T-helper 2 cell treated with Interferon-gamma antibody and Interleukin-4, amounts not matched to agents 100 ng/mL and 5 ng/mL, for 36 hours (primary cell): ENCODE measurements at regions not wholly inside any gene's neighbourhood (a gene's known extent, or its start where the extent isn't known, plus 50 kb on each side); places are given as distances from the start of the nearest gene placed in this dataset.

Experiments
- intact Hi-C: fragments of 100-400 bp; cut with micrococcal nuclease; formaldehyde crosslinking; loops from one replicate; pipeline ENCODE4 v1.15.1; 2023

DNA sequence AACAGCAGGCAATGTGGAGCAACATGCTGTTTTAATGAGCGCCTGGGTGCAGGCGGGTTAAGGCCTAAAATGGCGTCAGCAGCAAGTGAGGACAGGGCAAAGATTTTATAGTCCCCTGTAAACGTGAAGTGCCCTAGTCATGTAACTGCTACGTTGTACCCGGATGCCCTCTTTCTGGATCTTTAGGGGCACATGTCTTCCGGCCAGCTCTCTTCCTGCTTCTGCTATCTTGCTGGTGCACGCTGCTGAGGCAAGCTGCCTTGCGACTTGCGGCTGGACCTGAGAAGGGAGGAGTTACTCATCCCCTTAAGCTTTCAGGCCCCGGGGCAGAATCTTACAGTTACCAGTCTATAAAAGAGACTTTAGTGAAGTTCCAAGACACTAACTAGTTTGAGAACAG lies 303.6 kb upstream of the DACH1 start:
- intact Hi-C loops, result no loop called here

GRCh38 chr13:72168126-72168855 lies 301.3 kb upstream of the DACH1 start:
- intact Hi-C loops, result no loop called here

- intact Hi-C loops, result no loop called here
Measured at GRCh38 chr13:72166102-72166650, 299.2 kb upstream of the DACH1 start.

GRCh38 chr13:72165276-72165675 lies 298.3 kb upstream of the DACH1 start:
- intact Hi-C loops, result no loop called here

DNA sequence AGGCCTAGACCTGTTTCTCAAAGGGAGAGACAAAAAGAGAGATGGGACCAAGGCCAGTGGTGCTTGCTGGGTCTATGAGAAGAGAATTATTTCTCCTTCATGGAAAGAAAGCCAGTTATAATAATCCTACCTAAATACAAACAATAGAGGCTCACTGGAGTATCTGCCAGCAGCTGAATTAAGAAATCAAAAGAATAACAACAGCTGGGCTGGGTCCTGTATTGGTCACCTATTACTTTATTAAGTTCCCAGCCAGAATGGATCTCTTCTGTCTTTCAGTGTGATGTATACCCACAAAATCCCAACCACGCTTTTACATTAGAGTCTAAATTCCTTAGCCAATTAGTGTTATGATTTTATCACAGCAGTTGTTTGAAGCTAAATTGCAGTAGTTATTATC lies 297.8 kb upstream of the DACH1 start:
- intact Hi-C loops, result no loop called here

- intact Hi-C loops, result no loop called here
Measured at GRCh38 chr13:72163678-72164077, 296.7 kb upstream of the DACH1 start.

- intact Hi-C loops, result no loop called here
Measured at GRCh38 chr13:72160977-72161376, 294.0 kb upstream of the DACH1 start.

GRCh38 chr13:72156760-72157159 lies 289.8 kb upstream of the DACH1 start:
- intact Hi-C loops, result no loop called here

- intact Hi-C loops, result no loop called here
Measured at GRCh38 chr13:72153272-72153671, 286.3 kb upstream of the DACH1 start.

- intact Hi-C loops, result no loop called here
Measured at GRCh38 chr13:72151241-72151640, 284.2 kb upstream of the DACH1 start.

DNA sequence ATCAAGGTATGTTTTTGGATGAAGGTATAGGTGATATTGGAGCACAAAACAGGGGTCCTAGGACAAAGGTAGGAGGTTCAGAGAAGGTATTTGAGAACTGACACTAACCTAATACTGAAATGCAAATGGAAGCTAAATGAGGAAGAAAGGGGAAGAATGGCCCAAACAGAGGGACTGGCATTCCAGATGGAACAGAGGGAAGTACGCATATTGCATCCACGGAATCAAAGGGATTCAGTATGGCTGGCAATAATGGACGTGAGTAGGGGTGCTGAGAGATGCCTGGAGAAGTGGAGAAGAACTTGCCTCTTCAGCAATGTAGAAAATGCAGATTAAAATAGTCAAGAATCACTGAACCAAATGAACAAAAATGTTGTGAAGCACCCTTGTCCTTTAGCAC lies 283.5 kb upstream of the DACH1 start:
- intact Hi-C loops, result no loop called here

GRCh38 chr13:72149701-72150100 lies 282.7 kb upstream of the DACH1 start:
- intact Hi-C loops, result no loop called here

DNA sequence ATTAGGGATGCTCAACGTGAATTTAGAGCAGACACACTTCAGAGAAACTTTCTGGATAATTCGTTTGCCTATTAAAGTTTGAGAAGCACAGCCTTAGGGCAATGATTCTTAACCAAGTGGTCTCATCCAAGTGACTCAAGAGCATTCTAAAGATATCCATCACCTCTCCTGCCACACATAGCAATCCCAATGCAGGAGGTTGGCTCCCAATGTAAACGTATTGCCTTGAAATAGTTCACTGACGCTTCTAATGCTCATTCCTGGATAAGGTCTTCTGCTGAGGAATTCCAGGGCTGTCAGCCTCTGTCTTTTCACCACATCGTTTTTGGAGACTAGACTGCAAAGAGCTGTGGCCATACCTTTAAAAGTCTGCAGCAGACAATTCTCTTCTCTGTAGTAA lies 279.8 kb upstream of the DACH1 start:
- intact Hi-C loops, result no loop called here

GRCh38 chr13:72145383-72145782 lies 278.4 kb upstream of the DACH1 start:
- intact Hi-C loops, result no loop called here

DNA sequence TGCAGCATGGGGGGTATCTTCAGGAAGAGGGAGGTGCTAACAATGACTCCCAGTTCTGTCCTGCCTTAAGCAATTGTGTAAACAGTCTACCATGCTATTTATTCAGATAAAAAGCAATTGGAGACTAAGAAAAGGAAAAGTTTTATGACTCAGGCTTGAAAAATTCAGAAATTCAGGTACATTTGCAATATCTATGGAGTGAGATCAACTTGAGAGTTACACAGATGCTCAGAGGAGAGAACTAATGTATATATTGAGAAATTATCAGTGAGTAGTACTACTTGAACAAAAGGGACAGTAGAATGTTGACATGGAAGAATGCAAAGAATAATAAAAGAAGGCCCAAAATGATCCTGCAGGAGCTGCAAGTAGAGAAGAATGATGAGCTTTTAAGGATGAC lies 277.6 kb upstream of the DACH1 start:
- intact Hi-C loops, result no loop called here

DNA sequence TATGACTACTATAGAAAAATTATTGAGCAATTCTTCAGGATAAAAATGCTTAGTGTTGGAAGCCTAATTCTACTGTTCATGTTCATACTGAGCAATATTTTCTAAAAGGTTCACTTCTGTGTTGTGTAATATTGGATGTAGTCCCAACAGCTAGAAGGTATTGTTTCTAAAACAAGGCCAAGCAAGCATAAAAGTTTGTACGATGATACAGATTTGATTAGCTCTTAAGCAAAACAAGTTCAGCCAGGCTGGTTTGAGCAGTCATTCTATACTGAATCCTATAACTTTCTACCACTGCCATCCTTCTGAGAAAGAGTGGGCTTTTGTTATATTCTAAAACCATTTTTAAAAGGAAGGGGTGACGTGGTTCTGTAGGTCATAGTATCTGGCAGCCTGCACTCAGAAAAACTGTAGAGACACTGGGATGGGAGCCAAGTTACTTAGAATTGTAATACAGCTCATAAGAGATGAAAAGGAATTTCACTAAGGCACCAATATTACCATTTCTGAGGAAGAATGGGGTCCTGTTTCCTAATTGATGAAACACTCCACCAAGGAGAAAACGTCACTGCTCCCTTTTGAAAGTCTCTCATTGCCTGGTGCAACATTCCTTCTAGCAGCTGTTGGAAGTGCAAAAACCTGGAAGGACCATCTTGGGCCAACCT lies 275.0 kb upstream of the DACH1 start:
- intact Hi-C loops, result no loop called here

- intact Hi-C loops, result no loop called here
Measured at GRCh38 chr13:72139192-72139591, 272.2 kb upstream of the DACH1 start.

GRCh38 chr13:72132075-72132474 lies 265.1 kb upstream of the DACH1 start:
- intact Hi-C loops, result no loop called here

GRCh38 chr13:72129117-72129516 lies 262.1 kb upstream of the DACH1 start:
- intact Hi-C loops, result no loop called here

DNA sequence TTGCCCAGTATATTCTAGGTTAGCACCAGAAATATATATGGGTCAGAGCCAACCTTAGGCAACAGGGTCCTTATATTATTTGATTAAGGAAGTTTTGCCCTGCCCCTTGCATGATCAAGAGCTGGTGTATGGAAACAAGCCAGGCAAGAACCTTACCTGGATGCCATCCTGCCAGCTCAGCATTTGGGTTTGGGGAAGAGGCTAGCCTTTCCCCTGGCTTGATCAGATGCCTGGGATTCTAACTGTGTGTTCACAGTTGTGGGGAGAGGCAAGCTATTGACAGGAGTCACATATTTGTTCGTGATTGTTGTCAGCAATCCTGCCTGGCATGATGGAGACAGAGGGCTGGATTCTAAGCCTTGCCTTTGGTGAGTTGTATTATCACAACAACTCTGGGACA lies 260.0 kb upstream of the DACH1 start:
- intact Hi-C loops, result no loop called here

- intact Hi-C loops, result no loop called here
Measured at GRCh38 chr13:72126424-72126823, 259.4 kb upstream of the DACH1 start.

GRCh38 chr13:72125561-72125960 lies 258.6 kb upstream of the DACH1 start:
- intact Hi-C loops, result no loop called here

GRCh38 chr13:72122661-72123255 lies 255.8 kb upstream of the DACH1 start:
- intact Hi-C loops, result no loop called here
